NCI-H1417 treated with DMSO at 0.1 percent for 48 hours (cell line): ENCODE measurements at regions not wholly inside any gene's neighbourhood (a gene's known extent, or its start where the extent isn't known, plus 50 kb on each side); places are given as distances from the start of the nearest gene placed in this dataset.

Source experiments
- DNase-seq: peaks from one replicate; lab custom pipeline; 2025; lab: John Stamatoyannopoulos, UW

- no peak for DNase-seq
Measured at GRCh38 chr1:223486932-223487886, 94.0 kb downstream of the CCDC185 start.

GRCh38 chr1:223487887-223488259, 94.7 kb downstream of the CCDC185 start:
- DNase-seq = no peak

- DNase-seq = no peak
Measured at GRCh38 chr1:223489439-223489838, 96.2 kb downstream of the CCDC185 start.

- no peak for DNase-seq
Measured at GRCh38 chr1:223490256-223490655, 97.0 kb downstream of the CCDC185 start.
